ENCODE measurements at regions not wholly inside any gene's neighbourhood (a gene's known extent, or its start where the extent isn't known, plus 50 kb on each side); places are given as distances from the start of the nearest gene placed in this dataset.

- TF ChIP-seq ZFP36 (IDR thresholded peaks at IDR 0.05; ENCODE audit: borderline replicate concordance, partially characterized antibody) (no peak), POLR2A (IDR thresholded peaks at IDR 0.05; ENCODE audit: low read length) (no peak)
These were observed 287.0 kb upstream of the DAB2 start for GRCh38 chr5:39711821-39712220.
